HEK293 (cell line): ENCODE measurements at regions not wholly inside any gene's neighbourhood (a gene's known extent, or its start where the extent isn't known, plus 50 kb on each side); places are given as distances from the start of the nearest gene placed in this dataset.

ENCODE experiments used
- CTCF ChIA-PET: fragments of 350-600 bp; formaldehyde crosslinking; extraction: SDS; loops from one replicate; lab custom pipeline; 2021; ENCODE audit warnings: antibody characterized with exemption; lab: Yijun Ruan, JAX
- POLR2A ChIA-PET: fragments of 300-600 bp; formaldehyde crosslinking; extraction: SDS; loops from one replicate; lab custom pipeline; 2020; ENCODE audit warnings: antibody characterized with exemption, inconsistent platforms; lab: Yijun Ruan, JAX
- H3K27ac ChIP-seq: fragments of 200-500 bp; sonication (Bioruptor generic); 2 replicates; pipeline ENCODE4 v1.5.1; 2014; ENCODE audit warnings: low read depth, low read length, control low read depth, inconsistent platforms; ENCODE audit errors: extremely low read depth
- H3K36me3 ChIP-seq, 2 experiments: fragments of 200-500 bp in 1 of 2; sonication (Bioruptor generic) in 1 of 2; 1 replicate in 1 of 2; 2 replicates in 1 of 2; pipeline ENCODE4 v1.5.1; 2014 to 2017; ENCODE audit warnings: inconsistent platforms in 2 of 2, low read length in 2 of 2; ENCODE audit not compliant: control insufficient read depth in 2 of 2, insufficient read depth in 1 of 2
- H3K4me1 ChIP-seq: fragments of 200-500 bp; sonication (Bioruptor generic); 2 replicates; pipeline ENCODE4 v1.5.1; 2014; ENCODE audit warnings: mild to moderate bottlenecking, low read length, inconsistent platforms; ENCODE audit not compliant: control insufficient read depth, insufficient read depth
- H3K4me3 ChIP-seq: 2 replicates; pipeline ENCODE4 v1.5.1; 2011; ENCODE audit warnings: low read depth, mild to moderate bottlenecking, control low read depth, low read length, moderate library complexity
- H3K9me3 ChIP-seq: fragments of 200-500 bp; sonication (Bioruptor generic); 2 replicates; pipeline ENCODE4 v1.5.1; 2014; ENCODE audit warnings: low read depth, low read length, inconsistent platforms; ENCODE audit not compliant: control insufficient read depth, insufficient read depth
- HOXD13 ChIP-seq: sonication (generic); formaldehyde crosslinking; IDR thresholded peaks from 2 replicates; pipeline ENCODE4 v1.8.0; 2022; ENCODE audit warnings: missing genetic modification reagents, borderline replicate concordance
- SP2 ChIP-seq: fragments of 450-650 bp; formaldehyde crosslinking; IDR thresholded peaks from 2 replicates; pipeline ENCODE4 v1.5.1; 2016; ENCODE audit warnings: missing biosample characterization, missing genetic modification characterization
- YY2 ChIP-seq: fragments of 450-650 bp; formaldehyde crosslinking; IDR thresholded peaks from 2 replicates; pipeline ENCODE4 v1.5.1; 2016; ENCODE audit warnings: missing biosample characterization, missing genetic modification characterization
- ZBTB17 ChIP-seq: fragments of 450-650 bp; formaldehyde crosslinking; IDR thresholded peaks from 2 replicates; pipeline ENCODE4 v1.5.1; 2016; ENCODE audit warnings: missing biosample characterization, missing genetic modification characterization
- ZBTB48 ChIP-seq: fragments of 450-650 bp; formaldehyde crosslinking; IDR thresholded peaks from 2 replicates; pipeline ENCODE4 v1.5.1; 2016; ENCODE audit warnings: missing biosample characterization, missing genetic modification characterization
- ZFP69B ChIP-seq: fragments of 450-650 bp; formaldehyde crosslinking; IDR thresholded peaks from 2 replicates; pipeline ENCODE4 v1.5.1; 2016; ENCODE audit warnings: missing biosample characterization, missing genetic modification characterization
- ZNF121 ChIP-seq: fragments of 450-650 bp; formaldehyde crosslinking; IDR thresholded peaks from 2 replicates; pipeline ENCODE4 v1.5.1; 2016; ENCODE audit warnings: missing biosample characterization, missing genetic modification characterization
- ZNF132 ChIP-seq: fragments of 450-650 bp; formaldehyde crosslinking; IDR thresholded peaks from 2 replicates; pipeline ENCODE4 v1.5.1; 2017; ENCODE audit warnings: missing biosample characterization, missing genetic modification characterization, borderline replicate concordance
- ZNF140 ChIP-seq: fragments of 450-650 bp; formaldehyde crosslinking; IDR thresholded peaks from 2 replicates; pipeline ENCODE4 v1.5.1; 2016; ENCODE audit warnings: missing biosample characterization, missing genetic modification characterization
- ZNF155 ChIP-seq: fragments of 450-650 bp; formaldehyde crosslinking; IDR thresholded peaks from 2 replicates; pipeline ENCODE4 v1.5.1; 2016; ENCODE audit warnings: missing biosample characterization, missing genetic modification characterization
- ZNF274 ChIP-seq, 2 experiments: fragments of 200-500 bp in 1 of 2; fragments of 450-650 bp in 1 of 2; sonication (Bioruptor generic) in 1 of 2; formaldehyde crosslinking in 1 of 2; IDR thresholded peaks; 2 replicates each; pipeline versions ENCODE4 v1.5.1 to v1.6.1; 2014 to 2016; ENCODE audit warnings: borderline replicate concordance in 1 of 2, inconsistent platforms in 1 of 2, low read length in 1 of 2, missing biosample characterization in 1 of 2, missing genetic modification characterization in 1 of 2
- ZNF677 ChIP-seq: fragments of 450-650 bp; IDR thresholded peaks from 2 replicates; pipeline ENCODE4 v1.5.0; 2018; ENCODE audit warnings: missing biosample characterization, mild to moderate bottlenecking, missing genetic modification characterization, moderate library complexity
- ZNF701 ChIP-seq: fragments of 450-650 bp; formaldehyde crosslinking; IDR thresholded peaks from 2 replicates; pipeline ENCODE4 v1.5.1; 2016; ENCODE audit warnings: missing biosample characterization, missing genetic modification characterization
- ZNF830 ChIP-seq: fragments of 450-650 bp; IDR thresholded peaks from 2 replicates; pipeline ENCODE4 v1.5.0; 2018; ENCODE audit warnings: missing biosample characterization, missing genetic modification characterization, low read depth, mild to moderate bottlenecking, moderate library complexity
- ZNF843 ChIP-seq: fragments of 450-650 bp; formaldehyde crosslinking; IDR thresholded peaks from 2 replicates; pipeline ENCODE4 v1.5.1; 2016; ENCODE audit warnings: missing biosample characterization, missing genetic modification characterization
- TF ChIP-seq, protein P1 (sequence below): fragments of 450-650 bp; formaldehyde crosslinking; IDR thresholded peaks from 2 replicates; pipeline ENCODE4 v1.5.1; 2016; ENCODE audit warnings: missing biosample characterization, missing genetic modification characterization, borderline replicate concordance
- TF ChIP-seq, protein P2 (sequence below): fragments of 450-650 bp; formaldehyde crosslinking; IDR thresholded peaks from 2 replicates; pipeline ENCODE4 v1.5.1; 2016; ENCODE audit warnings: missing biosample characterization, missing genetic modification characterization
- TF ChIP-seq, protein P3 (sequence below): fragments of 450-650 bp; formaldehyde crosslinking; IDR thresholded peaks from 2 replicates; pipeline ENCODE4 v1.5.1; 2017; ENCODE audit warnings: missing biosample characterization, missing genetic modification characterization
- TF ChIP-seq, protein P4 (sequence below): fragments of 450-650 bp; formaldehyde crosslinking; IDR thresholded peaks from 2 replicates; pipeline ENCODE4; 2016; ENCODE audit warnings: missing biosample characterization, missing genetic modification characterization
- TF ChIP-seq, protein P5 (sequence below): IDR thresholded peaks from 2 replicates; pipeline ENCODE4 v1.6.1; 2011; ENCODE audit warnings: mild to moderate bottlenecking, low read depth, low read length, borderline replicate concordance
- TF ChIP-seq, protein P6 (sequence below): fragments of 450-650 bp; formaldehyde crosslinking; IDR thresholded peaks from 2 replicates; pipeline ENCODE4 v1.5.1; 2016; ENCODE audit warnings: missing biosample characterization, missing genetic modification characterization

DNA sequence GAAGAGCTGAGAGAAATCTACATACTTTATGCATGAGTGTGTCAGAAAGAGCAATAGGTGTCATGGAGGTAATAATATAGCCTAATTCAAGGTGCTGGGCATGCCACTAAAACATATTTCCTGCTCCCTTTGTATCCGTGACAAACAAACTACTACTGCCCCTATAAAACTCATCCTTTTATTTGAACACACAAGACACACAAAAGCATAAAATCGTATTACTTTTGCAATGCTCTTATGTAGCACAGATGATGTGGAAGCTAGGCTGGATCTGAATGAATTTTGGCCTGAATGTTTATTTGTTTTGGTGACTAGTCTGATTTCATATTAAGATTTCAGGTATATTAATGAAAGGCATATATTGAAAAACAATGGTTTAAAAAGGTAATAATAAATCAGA, 239.3 kb upstream of the NEGR1 start:
- Histone ChIP-seq H3K36me3 (no peaks in the 10 kb centered on the region), H3K27ac (no peak overlapping the region), H3K4me1 (no peaks in the 10 kb centered on the region), H3K4me3 (no peak overlapping the region)
- CTCF ChIA-PET = no interaction called here
- TF ChIP-seq ZBTB17 (tag by site-specific recombination) = no peak
- no peak for TF ChIP-seq ZNF830 (tag by site-specific recombination)
- no peak for TF ChIP-seq ZNF843 (tag by site-specific recombination)
- TF ChIP-seq HOXD13 (CRISPR knock-in tag) = no peak
- no peak for TF ChIP-seq ZFP69B (tag by site-specific recombination)
- TF ChIP-seq, protein P1, sequence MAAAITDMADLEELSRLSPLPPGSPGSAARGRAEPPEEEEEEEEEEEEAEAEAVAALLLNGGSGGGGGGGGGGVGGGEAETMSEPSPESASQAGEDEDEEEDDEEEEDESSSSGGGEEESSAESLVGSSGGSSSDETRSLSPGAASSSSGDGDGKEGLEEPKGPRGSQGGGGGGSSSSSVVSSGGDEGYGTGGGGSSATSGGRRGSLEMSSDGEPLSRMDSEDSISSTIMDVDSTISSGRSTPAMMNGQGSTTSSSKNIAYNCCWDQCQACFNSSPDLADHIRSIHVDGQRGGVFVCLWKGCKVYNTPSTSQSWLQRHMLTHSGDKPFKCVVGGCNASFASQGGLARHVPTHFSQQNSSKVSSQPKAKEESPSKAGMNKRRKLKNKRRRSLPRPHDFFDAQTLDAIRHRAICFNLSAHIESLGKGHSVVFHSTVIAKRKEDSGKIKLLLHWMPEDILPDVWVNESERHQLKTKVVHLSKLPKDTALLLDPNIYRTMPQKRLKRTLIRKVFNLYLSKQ (tag by site-specific recombination) = no peak
- no peak for TF ChIP-seq SP2 (tag by site-specific recombination)
- TF ChIP-seq ZNF677 = no peak
- TF ChIP-seq ZNF701 (tag by site-specific recombination) = no peak
- no peak for TF ChIP-seq ZNF121 (tag by site-specific recombination)
- TF ChIP-seq ZNF274 (IDR thresholded peaks at IDR 0.05; ENCODE audit: low read length) = no peak
- TF ChIP-seq ZNF274 (tag by site-specific recombination; IDR thresholded peaks at IDR 0.05; ENCODE audit: borderline replicate concordance) = no peak
- TF ChIP-seq, protein P2, sequence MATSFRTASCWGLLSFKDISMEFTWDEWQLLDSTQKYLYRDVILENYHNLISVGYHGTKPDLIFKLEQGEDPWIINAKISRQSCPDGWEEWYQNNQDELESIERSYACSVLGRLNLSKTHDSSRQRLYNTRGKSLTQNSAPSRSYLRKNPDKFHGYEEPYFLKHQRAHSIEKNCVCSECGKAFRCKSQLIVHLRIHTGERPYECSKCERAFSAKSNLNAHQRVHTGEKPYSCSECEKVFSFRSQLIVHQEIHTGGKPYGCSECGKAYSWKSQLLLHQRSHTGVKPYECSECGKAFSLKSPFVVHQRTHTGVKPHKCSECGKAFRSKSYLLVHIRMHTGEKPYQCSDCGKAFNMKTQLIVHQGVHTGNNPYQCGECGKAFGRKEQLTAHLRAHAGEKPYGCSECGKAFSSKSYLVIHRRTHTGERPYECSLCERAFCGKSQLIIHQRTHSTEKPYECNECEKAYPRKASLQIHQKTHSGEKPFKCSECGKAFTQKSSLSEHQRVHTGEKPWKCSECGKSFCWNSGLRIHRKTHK (tag by site-specific recombination) = no peak
- no peak for TF ChIP-seq ZNF140 (tag by site-specific recombination)
- TF ChIP-seq ZBTB48 (tag by site-specific recombination) = no peak
- no peak for TF ChIP-seq ZNF155 (tag by site-specific recombination)
- TF ChIP-seq, protein P3, sequence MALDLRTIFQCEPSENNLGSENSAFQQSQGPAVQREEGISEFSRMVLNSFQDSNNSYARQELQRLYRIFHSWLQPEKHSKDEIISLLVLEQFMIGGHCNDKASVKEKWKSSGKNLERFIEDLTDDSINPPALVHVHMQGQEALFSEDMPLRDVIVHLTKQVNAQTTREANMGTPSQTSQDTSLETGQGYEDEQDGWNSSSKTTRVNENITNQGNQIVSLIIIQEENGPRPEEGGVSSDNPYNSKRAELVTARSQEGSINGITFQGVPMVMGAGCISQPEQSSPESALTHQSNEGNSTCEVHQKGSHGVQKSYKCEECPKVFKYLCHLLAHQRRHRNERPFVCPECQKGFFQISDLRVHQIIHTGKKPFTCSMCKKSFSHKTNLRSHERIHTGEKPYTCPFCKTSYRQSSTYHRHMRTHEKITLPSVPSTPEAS (tag by site-specific recombination) = no peak
- no peak for TF ChIP-seq ZNF132
- TF ChIP-seq, protein P4, sequence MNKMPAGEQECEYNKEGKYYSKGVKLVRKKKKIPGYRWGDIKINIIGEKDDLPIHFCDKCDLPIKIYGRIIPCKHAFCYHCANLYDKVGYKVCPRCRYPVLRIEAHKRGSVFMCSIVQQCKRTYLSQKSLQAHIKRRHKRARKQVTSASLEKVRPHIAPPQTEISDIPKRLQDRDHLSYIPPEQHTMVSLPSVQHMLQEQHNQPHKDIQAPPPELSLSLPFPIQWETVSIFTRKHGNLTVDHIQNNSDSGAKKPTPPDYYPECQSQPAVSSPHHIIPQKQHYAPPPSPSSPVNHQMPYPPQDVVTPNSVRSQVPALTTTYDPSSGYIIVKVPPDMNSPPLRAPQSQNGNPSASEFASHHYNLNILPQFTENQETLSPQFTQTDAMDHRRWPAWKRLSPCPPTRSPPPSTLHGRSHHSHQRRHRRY (tag by site-specific recombination) = no peak
- TF ChIP-seq, protein P5, sequence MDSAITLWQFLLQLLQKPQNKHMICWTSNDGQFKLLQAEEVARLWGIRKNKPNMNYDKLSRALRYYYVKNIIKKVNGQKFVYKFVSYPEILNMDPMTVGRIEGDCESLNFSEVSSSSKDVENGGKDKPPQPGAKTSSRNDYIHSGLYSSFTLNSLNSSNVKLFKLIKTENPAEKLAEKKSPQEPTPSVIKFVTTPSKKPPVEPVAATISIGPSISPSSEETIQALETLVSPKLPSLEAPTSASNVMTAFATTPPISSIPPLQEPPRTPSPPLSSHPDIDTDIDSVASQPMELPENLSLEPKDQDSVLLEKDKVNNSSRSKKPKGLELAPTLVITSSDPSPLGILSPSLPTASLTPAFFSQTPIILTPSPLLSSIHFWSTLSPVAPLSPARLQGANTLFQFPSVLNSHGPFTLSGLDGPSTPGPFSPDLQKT = no peak
- no peak for TF ChIP-seq YY2
- TF ChIP-seq, all 188 proteins: peak for 0
- H3K9me3 ChIP-seq = no peaks in the 10 kb centered on the region
- POLR2A ChIA-PET = no interaction called here

DNA sequence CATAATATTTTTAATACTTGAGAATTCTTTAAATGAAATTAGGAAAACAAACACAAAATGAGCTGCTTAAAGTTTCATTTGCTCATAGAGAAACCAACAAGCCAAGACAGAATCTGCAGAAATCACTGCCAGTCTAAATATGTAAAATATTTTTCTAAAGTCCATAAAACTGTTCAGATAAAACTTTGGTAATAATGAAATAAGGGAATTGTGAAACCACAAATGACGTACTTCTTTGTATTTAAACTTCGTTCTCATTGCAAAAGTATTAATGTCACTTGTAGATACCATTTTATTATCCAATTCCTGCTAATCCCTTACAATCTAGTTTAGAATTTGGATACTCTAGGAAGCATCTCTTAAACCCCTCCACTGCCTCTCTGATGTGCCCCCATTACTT, 234.5 kb upstream of the NEGR1 start:
- H3K27ac ChIP-seq = no peak overlapping the region
- H3K36me3 ChIP-seq = no peaks in the 10 kb centered on the region
- ChIA-PET CTCF (no interaction called here), POLR2A (no interaction called here)
- TF ChIP-seq, protein P6, sequence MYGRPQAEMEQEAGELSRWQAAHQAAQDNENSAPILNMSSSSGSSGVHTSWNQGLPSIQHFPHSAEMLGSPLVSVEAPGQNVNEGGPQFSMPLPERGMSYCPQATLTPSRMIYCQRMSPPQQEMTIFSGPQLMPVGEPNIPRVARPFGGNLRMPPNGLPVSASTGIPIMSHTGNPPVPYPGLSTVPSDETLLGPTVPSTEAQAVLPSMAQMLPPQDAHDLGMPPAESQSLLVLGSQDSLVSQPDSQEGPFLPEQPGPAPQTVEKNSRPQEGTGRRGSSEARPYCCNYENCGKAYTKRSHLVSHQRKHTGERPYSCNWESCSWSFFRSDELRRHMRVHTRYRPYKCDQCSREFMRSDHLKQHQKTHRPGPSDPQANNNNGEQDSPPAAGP (tag by site-specific recombination) = no peak
- no peak overlapping the region for H3K4me3 ChIP-seq
- H3K4me1 ChIP-seq = no peaks in the 10 kb centered on the region
- no peaks in the 10 kb centered on the region for H3K9me3 ChIP-seq
